WERI-Rb-1 (cell line): ENCODE measurements at regions not wholly inside any gene's neighbourhood (a gene's known extent, or its start where the extent isn't known, plus 50 kb on each side); places are given as distances from the start of the nearest gene placed in this dataset.
"Not testable (repeated sequence)": the region's sequence is repeated elsewhere in the genome, so short reads cannot be mapped to it uniquely, and the experiment has no call there.

Experiments
- DNase-seq: peaks from one replicate; pipeline ENCODE4 v3.0.0-alpha.2; 2020
- H3K27ac ChIP-seq: fragments of 250-450 bp; sonication (Bioruptor Pico); 2 replicates; pipeline ENCODE4 v1.5.1; 2020; ENCODE audit warnings: mild to moderate bottlenecking, moderate library complexity
- H3K27me3 ChIP-seq: fragments of 250-450 bp; sonication (Bioruptor Pico); 2 replicates; pipeline ENCODE4 v1.5.1; 2021; ENCODE audit warnings: mild to moderate bottlenecking, low read depth, moderate library complexity; ENCODE audit not compliant: insufficient read depth, severe bottlenecking
- H3K36me3 ChIP-seq: fragments of 250-450 bp; sonication (Bioruptor Pico); 2 replicates; pipeline ENCODE4 v1.5.1; 2020; ENCODE audit warnings: mild to moderate bottlenecking, moderate library complexity
- H3K4me3 ChIP-seq: 2 replicates; pipeline ENCODE4 v1.5.1; 2011; ENCODE audit warnings: low read depth, mild to moderate bottlenecking, control low read depth, low read length
- H3K9me3 ChIP-seq: fragments of 250-450 bp; sonication (Bioruptor Pico); 2 replicates; pipeline ENCODE4 v1.5.1; 2021; ENCODE audit warnings: mild to moderate bottlenecking, moderate library complexity; ENCODE audit not compliant: severe bottlenecking
- TF ChIP-seq, protein P1 (sequence below): IDR thresholded peaks from 2 replicates; pipeline ENCODE4 v1.5.1; 2011; ENCODE audit warnings: low read depth, mild to moderate bottlenecking, control low read depth, inconsistent platforms, low read length

- no peak for DNase-seq
- H3K36me3 ChIP-seq: no peaks in the 10 kb centered on the region
- no peak overlapping the region for H3K27ac ChIP-seq
These were observed 273.5 kb downstream of the FGFR2 start for GRCh38 chr10:121324678-121325213.

DNA sequence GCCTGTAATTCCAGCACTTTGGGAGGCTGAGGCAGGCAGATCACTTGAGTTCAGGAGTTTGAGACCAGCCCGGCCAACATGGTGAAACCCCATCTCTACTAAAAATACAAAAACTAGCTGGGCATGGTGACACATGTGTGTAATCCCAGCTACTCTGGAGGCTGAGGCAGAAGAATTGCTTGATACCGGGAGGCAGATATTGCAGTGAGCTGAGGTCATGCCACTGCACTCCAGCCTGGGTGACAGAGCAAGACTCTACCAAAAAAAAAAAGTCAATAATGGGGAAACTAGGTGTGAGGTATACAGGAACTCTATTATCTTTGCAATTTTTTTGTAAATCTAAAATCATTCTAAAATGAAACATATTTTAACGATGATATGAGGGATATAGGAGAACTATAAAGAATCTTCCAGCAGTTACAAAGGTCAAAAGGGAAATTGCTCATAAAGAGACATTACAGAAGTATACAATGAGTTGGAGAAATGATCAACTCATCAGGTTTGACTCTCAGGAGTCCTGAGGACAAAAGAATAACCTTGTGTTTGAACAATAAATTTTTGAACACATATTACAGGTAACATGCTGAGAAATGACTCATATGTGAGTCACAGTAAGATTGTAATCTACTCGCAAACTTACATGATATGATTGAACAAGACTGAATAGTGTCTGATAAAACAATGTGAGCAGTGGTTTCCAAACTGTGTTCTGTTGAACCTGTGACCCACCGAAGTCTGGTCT is 272.6 kb downstream of the FGFR2 start:
- TF ChIP-seq, protein P1, sequence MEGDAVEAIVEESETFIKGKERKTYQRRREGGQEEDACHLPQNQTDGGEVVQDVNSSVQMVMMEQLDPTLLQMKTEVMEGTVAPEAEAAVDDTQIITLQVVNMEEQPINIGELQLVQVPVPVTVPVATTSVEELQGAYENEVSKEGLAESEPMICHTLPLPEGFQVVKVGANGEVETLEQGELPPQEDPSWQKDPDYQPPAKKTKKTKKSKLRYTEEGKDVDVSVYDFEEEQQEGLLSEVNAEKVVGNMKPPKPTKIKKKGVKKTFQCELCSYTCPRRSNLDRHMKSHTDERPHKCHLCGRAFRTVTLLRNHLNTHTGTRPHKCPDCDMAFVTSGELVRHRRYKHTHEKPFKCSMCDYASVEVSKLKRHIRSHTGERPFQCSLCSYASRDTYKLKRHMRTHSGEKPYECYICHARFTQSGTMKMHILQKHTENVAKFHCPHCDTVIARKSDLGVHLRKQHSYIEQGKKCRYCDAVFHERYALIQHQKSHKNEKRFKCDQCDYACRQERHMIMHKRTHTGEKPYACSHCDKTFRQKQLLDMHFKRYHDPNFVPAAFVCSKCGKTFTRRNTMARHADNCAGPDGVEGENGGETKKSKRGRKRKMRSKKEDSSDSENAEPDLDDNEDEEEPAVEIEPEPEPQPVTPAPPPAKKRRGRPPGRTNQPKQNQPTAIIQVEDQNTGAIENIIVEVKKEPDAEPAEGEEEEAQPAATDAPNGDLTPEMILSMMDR: no peak
- DNase-seq: no peak
- Histone ChIP-seq H3K9me3 (no peaks in the 10 kb centered on the region), H3K4me3 (no peak overlapping the region), H3K27ac (no peak overlapping the region), H3K36me3 (no peaks in the 10 kb centered on the region), H3K27me3 (no peaks in the 10 kb centered on the region)

More at GRCh38 chr10:121324678-121325213, 273.5 kb downstream of the FGFR2 start:
- H3K9me3 ChIP-seq: no peaks in the 10 kb centered on the region
- H3K27me3 ChIP-seq: no peaks in the 10 kb centered on the region
- H3K4me3 ChIP-seq: no peak overlapping the region
- TF ChIP-seq, protein P1: no peak

DNA sequence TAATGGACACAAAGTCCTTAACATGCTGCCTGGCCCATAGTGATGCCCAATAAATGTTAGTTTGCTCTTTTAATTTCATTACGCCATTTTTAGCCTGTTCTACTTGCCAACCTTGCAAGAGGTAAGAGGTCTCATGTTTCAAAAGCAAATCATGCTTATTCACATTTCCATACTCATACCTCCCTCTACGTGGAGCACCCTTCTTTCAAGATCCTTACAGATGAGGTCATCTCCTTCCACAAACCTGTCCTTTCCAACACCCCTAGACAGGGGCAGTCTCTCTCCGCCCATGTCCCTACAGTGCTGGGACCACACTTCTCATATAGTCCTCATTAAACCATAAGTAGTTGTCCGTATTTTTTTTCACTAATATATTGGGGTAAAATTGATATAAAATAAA is 271.3 kb downstream of the FGFR2 start:
- H3K27me3 ChIP-seq: no peaks in the 10 kb centered on the region
- H3K36me3 ChIP-seq: no peaks in the 10 kb centered on the region
- no peak overlapping the region for H3K27ac ChIP-seq
- no peak for DNase-seq
- H3K4me3 ChIP-seq: no peak overlapping the region
- TF ChIP-seq, protein P1: no peak
- H3K9me3 ChIP-seq: no peaks in the 10 kb centered on the region

- H3K27me3 ChIP-seq: no peaks in the 10 kb centered on the region
- TF ChIP-seq, protein P1: no peak
- H3K9me3 ChIP-seq: no peaks in the 10 kb centered on the region
- DNase-seq: no peak
- H3K27ac ChIP-seq: no peak overlapping the region
- no peaks in the 10 kb centered on the region for H3K36me3 ChIP-seq
- H3K4me3 ChIP-seq: no peak overlapping the region
These were observed 270.5 kb downstream of the FGFR2 start for GRCh38 chr10:121327727-121328126.

DNA sequence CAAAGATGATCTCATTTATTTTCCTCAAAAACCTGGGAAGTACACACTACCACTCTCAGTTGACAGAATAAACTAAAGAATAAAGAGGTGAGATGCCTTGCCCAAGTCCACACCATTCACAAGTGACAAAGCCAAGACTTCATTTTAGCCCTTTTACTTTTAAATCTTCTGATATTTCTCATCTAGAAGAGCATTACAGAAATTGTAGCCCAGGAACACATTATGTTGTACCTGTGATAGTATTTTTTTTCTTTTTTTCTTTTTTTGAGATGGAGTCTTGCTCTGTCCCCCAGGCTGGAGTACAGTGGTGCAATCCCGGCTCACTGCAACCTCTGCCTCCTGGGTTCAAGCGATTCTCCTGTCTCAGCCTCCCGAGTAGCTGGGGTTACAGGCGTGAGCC is 268.6 kb downstream of the FGFR2 start:
- H3K4me3 ChIP-seq, H3K36me3 ChIP-seq, DNase-seq, H3K27ac ChIP-seq, H3K27me3 ChIP-seq, H3K9me3 ChIP-seq: not testable (repeated sequence)

DNA sequence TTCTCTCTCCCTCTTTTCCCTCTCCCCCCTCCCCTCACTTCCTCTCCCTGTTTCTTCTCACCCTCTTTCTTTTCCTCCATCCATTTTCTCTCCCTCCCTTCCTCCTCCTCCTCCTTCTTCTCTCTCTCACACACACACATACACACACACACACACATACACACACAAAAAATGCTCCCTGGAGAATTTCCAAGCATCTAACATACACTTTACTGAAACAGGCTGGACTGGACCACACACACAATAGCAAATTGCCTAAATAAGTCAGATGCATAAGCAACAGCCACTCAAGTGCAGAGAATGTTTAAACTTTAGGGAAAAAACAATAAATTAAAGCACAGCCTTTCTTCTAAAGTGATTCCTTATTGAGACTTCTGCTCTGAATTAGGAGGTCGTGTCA is 267.7 kb downstream of the FGFR2 start:
- no peak overlapping the region for H3K27ac ChIP-seq
- no peaks in the 10 kb centered on the region for H3K36me3 ChIP-seq
- TF ChIP-seq, protein P1: no peak
- no peak for DNase-seq
- no peaks in the 10 kb centered on the region for H3K9me3 ChIP-seq
- H3K4me3 ChIP-seq: no peak overlapping the region
- H3K27me3 ChIP-seq: no peaks in the 10 kb centered on the region
